ENCODE measurements at regions not wholly inside any gene's neighbourhood (a gene's known extent, or its start where the extent isn't known, plus 50 kb on each side); places are given as distances from the start of the nearest gene placed in this dataset.
"Not testable (repeated sequence)": the region's sequence is repeated elsewhere in the genome, so short reads cannot be mapped to it uniquely, and the experiment has no call there.

- no peaks in the 10 kb centered on the region for H3K4me1 ChIP-seq (ENCODE audit: insufficient read depth)
- 29% methylated on average over 2 of the region's 2 CpGs for WGBS
Measured at GRCh38 chr9:7456377-7456776, 343.2 kb downstream of the DMAC1 start.

DNA sequence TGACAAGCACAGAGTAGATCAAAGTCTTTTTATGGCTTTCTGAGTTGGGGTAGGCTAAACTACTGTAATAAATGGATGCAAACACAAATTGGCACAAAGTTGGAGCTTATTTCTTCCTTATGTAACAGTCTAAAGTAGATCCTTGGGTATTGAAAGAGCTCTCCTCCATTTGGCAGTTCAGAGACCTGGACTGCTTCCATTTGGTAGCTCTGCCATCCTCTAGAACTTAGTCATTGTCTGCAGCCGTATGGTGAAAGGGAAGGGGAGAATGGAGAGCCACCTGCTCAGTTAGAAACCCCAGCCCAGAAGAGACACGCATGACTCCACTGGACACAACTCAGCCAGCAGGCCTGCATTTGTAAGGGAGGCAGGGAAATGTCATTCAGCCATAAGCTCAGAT lies 345.0 kb downstream of the DMAC1 start:
- Histone ChIP-seq H3K36me3 (ENCODE audit: insufficient read depth) (no peaks in the 10 kb centered on the region), H3K27ac (ENCODE audit: low read depth) (no peak overlapping the region), H3K4me3 (ENCODE audit: low read depth, low read length) (no peak overlapping the region), H3K4me1 (ENCODE audit: insufficient read depth) (no peaks in the 10 kb centered on the region)
- no peak for DNase-seq (ENCODE audit: extremely low spot score)
- 81% methylated on average over 2 of the region's 2 CpGs for WGBS

More at GRCh38 chr9:7456377-7456776, 343.2 kb downstream of the DMAC1 start:
- no peak overlapping the region for H3K27ac ChIP-seq (ENCODE audit: low read depth)
- DNase-seq (ENCODE audit: extremely low spot score) = no peak
- H3K36me3 ChIP-seq (ENCODE audit: insufficient read depth) = no peaks in the 10 kb centered on the region
- H3K4me3 ChIP-seq (ENCODE audit: low read depth, low read length) = no peak overlapping the region

- WGBS = 0% methylated on average over 1 of the region's 1 CpG
- no peak for DNase-seq (ENCODE audit: extremely low spot score)
- Histone ChIP-seq H3K36me3 (ENCODE audit: insufficient read depth) (no peaks in the 10 kb centered on the region), H3K27ac (ENCODE audit: low read depth) (no peak overlapping the region), H3K4me1 (ENCODE audit: insufficient read depth) (no peaks in the 10 kb centered on the region), H3K4me3 (ENCODE audit: low read depth, low read length) (no peak overlapping the region)
Measured at GRCh38 chr9:7452378-7452777, 347.2 kb downstream of the DMAC1 start.

GRCh38 chr9:7451062-7451461 lies 348.5 kb downstream of the DMAC1 start:
- DNase-seq (ENCODE audit: extremely low spot score) = no peak
- 66% methylated on average over 3 of the region's 3 CpGs for WGBS

DNA sequence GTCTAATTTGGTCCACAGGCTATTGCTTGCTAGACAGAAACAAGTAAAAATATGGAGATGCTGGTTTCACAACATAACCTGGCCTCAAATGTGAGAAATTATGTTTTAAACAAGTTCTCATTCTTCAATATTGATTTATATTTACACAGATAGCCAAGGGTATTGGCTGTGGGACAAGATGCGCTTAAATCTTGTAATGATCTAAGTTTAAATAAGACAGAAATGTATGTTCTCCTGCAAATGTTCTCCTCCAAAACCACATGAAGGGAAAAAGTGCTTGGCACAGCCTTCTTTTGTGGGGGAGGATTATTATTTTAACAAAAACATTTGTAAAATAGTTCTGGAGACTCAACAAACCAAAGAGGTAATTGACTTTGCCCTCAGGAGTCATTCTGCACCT lies 356.0 kb downstream of the DMAC1 start:
- Histone ChIP-seq H3K36me3 (ENCODE audit: insufficient read depth) (no peaks in the 10 kb centered on the region), H3K4me3 (ENCODE audit: low read depth, low read length) (no peak overlapping the region), H3K27ac (ENCODE audit: low read depth) (no peak overlapping the region), H3K4me1 (ENCODE audit: insufficient read depth) (no peaks in the 10 kb centered on the region)
- DNase-seq (ENCODE audit: extremely low spot score) = no peak
- 80% methylated on average over 1 of the region's 1 CpG for WGBS

More at GRCh38 chr9:7451062-7451461, 348.5 kb downstream of the DMAC1 start:
- no peak overlapping the region for H3K27ac ChIP-seq (ENCODE audit: low read depth)
- H3K4me3 ChIP-seq (ENCODE audit: low read depth, low read length) = no peak overlapping the region
- no peaks in the 10 kb centered on the region for H3K4me1 ChIP-seq (ENCODE audit: insufficient read depth)
- no peaks in the 10 kb centered on the region for H3K36me3 ChIP-seq (ENCODE audit: insufficient read depth)

DNA sequence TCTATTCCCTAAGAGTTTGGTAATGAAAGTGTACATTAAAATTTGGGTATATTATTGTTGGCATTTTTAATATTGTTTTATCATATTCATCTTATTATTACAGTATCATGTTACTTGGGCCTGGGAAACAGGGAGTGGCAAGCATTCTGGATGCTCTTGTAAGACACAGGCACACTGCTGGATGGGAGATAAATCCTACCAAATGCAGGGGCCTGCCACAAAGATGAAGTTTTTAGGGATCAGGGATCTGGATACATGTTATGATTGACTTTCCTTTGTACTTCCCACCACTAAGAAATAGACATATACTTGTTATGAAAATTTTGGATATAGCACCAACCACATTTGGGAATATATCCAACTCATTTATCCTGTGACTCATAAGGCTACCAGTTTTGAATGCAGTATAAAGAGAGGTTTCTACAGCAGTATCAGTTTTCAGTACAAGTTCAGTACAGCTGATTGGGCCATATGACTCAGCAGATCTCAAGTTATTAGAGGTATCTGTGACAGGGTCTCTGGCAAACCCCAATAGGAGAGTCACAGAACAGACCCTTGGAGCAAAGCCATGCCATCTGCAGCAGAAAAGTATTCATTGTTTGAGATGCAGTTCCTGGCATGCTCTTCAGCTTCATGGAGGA lies 360.1 kb downstream of the DMAC1 start:
- Histone ChIP-seq H3K4me3 (ENCODE audit: low read depth, low read length) (no peak overlapping the region), H3K4me1 (ENCODE audit: insufficient read depth) (no peaks in the 10 kb centered on the region), H3K27ac (ENCODE audit: low read depth) (no peak overlapping the region), H3K36me3 (ENCODE audit: insufficient read depth) (peaks cover 1% of the 10 kb centered on the region)
- no peak for DNase-seq (ENCODE audit: extremely low spot score)

- no peak for DNase-seq (ENCODE audit: extremely low spot score)
- no peaks in the 10 kb centered on the region for H3K4me1 ChIP-seq (ENCODE audit: insufficient read depth)
- 68% methylated on average over 2 of the region's 2 CpGs for WGBS
- H3K36me3 ChIP-seq (ENCODE audit: insufficient read depth) = peaks cover 1% of the 10 kb centered on the region
- H3K27ac ChIP-seq (ENCODE audit: low read depth) = no peak overlapping the region
- no peak overlapping the region for H3K4me3 ChIP-seq (ENCODE audit: low read depth, low read length)
Measured at GRCh38 chr9:7436754-7437153, 362.8 kb downstream of the DMAC1 start.

- no peak overlapping the region for H3K27ac ChIP-seq (ENCODE audit: low read depth)
- no peak for DNase-seq (ENCODE audit: extremely low spot score)
- H3K4me1 ChIP-seq (ENCODE audit: insufficient read depth) = no peaks in the 10 kb centered on the region
- H3K4me3 ChIP-seq (ENCODE audit: low read depth, low read length) = no peak overlapping the region
- 86% methylated on average over 3 of the region's 3 CpGs for WGBS
- peaks cover 1% of the 10 kb centered on the region for H3K36me3 ChIP-seq (ENCODE audit: insufficient read depth)
Measured at GRCh38 chr9:7433508-7434292, 365.9 kb downstream of the DMAC1 start.

GRCh38 chr9:7432989-7433388 lies 366.6 kb downstream of the DMAC1 start:
- Histone ChIP-seq H3K27ac (ENCODE audit: low read depth) (no peak overlapping the region), H3K36me3 (ENCODE audit: insufficient read depth) (no peaks in the 10 kb centered on the region), H3K4me1 (ENCODE audit: insufficient read depth) (no peaks in the 10 kb centered on the region), H3K4me3 (ENCODE audit: low read depth, low read length) (no peak overlapping the region)
- DNase-seq (ENCODE audit: extremely low spot score) = no peak
- WGBS = 97% methylated on average over 2 of the region's 2 CpGs

DNA sequence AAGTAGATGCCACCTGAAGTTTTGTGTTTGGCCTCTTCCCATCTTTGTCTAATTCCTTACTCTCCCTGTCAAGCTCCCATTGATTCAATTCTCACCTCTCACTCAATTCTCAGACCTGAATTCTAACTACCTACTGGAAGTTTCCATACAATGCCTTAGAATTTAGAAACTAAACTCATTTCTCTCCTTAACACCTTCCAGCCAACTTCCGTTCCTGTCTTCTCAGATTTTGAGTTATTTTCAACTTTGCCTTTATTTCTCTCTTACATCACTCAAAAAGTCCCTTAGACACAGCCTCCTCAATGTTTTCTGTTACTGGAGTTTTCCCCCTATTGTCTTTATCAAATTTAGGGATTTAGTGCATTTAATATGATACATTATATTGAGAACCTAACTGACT lies 382.2 kb downstream of the DMAC1 start:
- not testable (repeated sequence) for H3K4me1 ChIP-seq (ENCODE audit: insufficient read depth); H3K36me3 ChIP-seq (ENCODE audit: insufficient read depth); DNase-seq (ENCODE audit: extremely low spot score); H3K27ac ChIP-seq (ENCODE audit: low read depth); H3K4me3 ChIP-seq (ENCODE audit: low read depth, low read length)
- WGBS = 93% methylated on average over 1 of the region's 1 CpG

DNA sequence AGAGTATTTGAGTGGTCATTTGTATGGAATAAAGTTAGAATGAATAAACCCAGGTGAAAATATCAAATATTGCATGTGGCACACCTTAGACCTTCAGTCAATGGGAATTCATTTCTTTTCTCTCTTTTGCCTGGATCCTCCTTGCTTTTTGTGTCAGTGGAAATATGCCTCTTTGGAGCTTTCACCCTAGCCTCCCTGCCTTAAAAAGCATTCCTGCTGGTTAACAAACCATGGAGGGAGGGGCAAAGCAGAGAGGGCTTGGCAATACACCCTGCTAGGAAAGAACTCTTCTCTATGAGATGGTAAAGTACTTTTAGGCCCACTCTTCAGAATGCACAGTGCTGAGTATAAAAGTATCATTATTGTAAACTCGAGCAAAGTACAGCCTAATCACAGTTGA lies 383.7 kb downstream of the DMAC1 start:
- no peak overlapping the region for H3K4me3 ChIP-seq (ENCODE audit: low read depth, low read length)
- no peaks in the 10 kb centered on the region for H3K4me1 ChIP-seq (ENCODE audit: insufficient read depth)
- WGBS = 64% methylated on average over 1 of the region's 1 CpG
- H3K36me3 ChIP-seq (ENCODE audit: insufficient read depth) = no peaks in the 10 kb centered on the region
- no peak for DNase-seq (ENCODE audit: extremely low spot score)
- H3K27ac ChIP-seq (ENCODE audit: low read depth) = no peak overlapping the region

- WGBS = 91% methylated on average over 4 of the region's 4 CpGs
- no peaks in the 10 kb centered on the region for H3K36me3 ChIP-seq (ENCODE audit: insufficient read depth)
- no peak overlapping the region for H3K27ac ChIP-seq (ENCODE audit: low read depth)
- H3K4me1 ChIP-seq (ENCODE audit: insufficient read depth) = no peaks in the 10 kb centered on the region
- H3K4me3 ChIP-seq (ENCODE audit: low read depth, low read length) = no peak overlapping the region
- no peak for DNase-seq (ENCODE audit: extremely low spot score)
Measured at GRCh38 chr9:7408845-7409244, 390.7 kb downstream of the DMAC1 start.

DNA sequence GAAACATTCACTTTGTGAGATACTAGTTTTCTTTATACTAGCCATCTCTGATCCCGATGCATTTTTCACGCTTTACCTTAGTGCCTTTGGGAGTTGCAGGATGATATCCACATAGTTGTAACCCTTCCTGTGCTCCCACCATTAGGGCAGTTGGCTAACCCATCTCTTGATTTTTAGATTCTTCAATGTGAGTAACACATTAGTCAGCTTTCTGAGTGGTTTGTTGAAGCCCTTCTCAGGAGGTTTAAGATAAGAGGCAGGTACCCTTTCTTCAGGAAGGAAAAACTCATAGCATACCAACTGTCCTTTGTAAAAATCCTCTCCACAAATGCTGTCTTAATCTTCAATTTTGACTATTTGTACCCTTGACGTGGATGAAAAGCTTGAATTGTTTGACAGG lies 392.3 kb downstream of the DMAC1 start:
- no peak overlapping the region for H3K27ac ChIP-seq (ENCODE audit: low read depth)
- WGBS = 96% methylated on average over 3 of the region's 3 CpGs
- no peak overlapping the region for H3K4me3 ChIP-seq (ENCODE audit: low read depth, low read length)
- no peak for DNase-seq (ENCODE audit: extremely low spot score)
- H3K36me3 ChIP-seq (ENCODE audit: insufficient read depth) = no peaks in the 10 kb centered on the region
- no peaks in the 10 kb centered on the region for H3K4me1 ChIP-seq (ENCODE audit: insufficient read depth)

DNA sequence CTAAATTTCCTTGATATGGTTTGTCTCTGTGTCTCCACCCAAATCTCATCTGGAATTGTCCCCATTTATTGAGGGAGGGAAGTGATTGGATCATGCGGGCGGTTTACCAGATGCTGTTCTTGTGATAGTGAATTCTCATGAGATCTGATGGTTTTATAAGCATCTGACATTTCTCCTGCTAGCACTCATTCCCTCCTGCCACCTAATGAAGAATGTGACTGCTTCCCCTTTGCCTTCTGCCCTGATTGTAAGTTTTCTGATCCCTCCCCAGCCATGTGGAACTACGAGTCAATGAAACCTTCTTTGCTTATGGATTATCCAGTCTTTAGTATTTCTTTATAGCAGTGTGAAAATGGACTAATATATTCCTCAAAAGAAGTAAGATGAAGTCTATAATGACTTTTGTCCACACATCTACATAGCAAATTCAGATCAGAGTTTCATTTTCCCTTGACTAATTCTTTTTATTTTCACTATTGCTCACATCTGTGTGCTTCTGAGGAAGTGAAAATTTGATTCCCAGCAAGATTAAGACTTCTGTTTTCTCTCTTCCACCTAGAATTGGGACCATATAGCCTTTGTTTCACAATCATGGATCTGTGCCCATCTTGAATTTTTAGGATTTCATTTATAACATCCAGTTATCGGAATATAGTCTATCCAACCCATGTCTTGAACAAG lies 393.5 kb downstream of the DMAC1 start:
- no peaks in the 10 kb centered on the region for H3K4me1 ChIP-seq (ENCODE audit: insufficient read depth)
- WGBS = 94% methylated on average over 4 of the region's 4 CpGs
- DNase-seq (ENCODE audit: extremely low spot score) = no peak
- H3K27ac ChIP-seq (ENCODE audit: low read depth) = no peak overlapping the region
- H3K36me3 ChIP-seq (ENCODE audit: insufficient read depth) = no peaks in the 10 kb centered on the region
- H3K4me3 ChIP-seq (ENCODE audit: low read depth, low read length) = no peak overlapping the region
